Left lung (tissue), 4 donors: ENCODE measurements at regions not wholly inside any gene's neighbourhood (a gene's known extent, or its start where the extent isn't known, plus 50 kb on each side); places are given as distances from the start of the nearest gene placed in this dataset.

Source experiments
- ATAC-seq: fragments of 200-7000 bp; cut with Tn5 transposase; one replicate; pipeline ENCODE4 v1.9.1; 2020; ENCODE audit warnings: moderate library complexity
- DNase-seq, 4 donors: peaks; one replicate each; pipeline ENCODE4 v3.0.0-alpha.2; 2013 to 2020
- H3K27ac ChIP-seq, 2 donors: fragments of 200-600 bp; sonication (generic) in 1 of 2; one replicate each; pipeline versions ENCODE4 v1.5.0 to v1.8.0; 2020 to 2021
- H3K27me3 ChIP-seq, 2 donors: fragments of 200-600 bp; sonication (generic) in 1 of 2; one replicate each; pipeline versions ENCODE4 v1.5.0 to v1.8.0; 2020 to 2021
- H3K36me3 ChIP-seq, 2 donors: fragments of 200-600 bp; sonication (generic) in 1 of 2; one replicate each; pipeline versions ENCODE4 v1.5.0 to v1.8.0; 2020 to 2021
- H3K4me1 ChIP-seq, 2 donors: fragments of 200-600 bp; one replicate each; pipeline ENCODE4 v1.8.0; 2021
- H3K4me3 ChIP-seq, 2 donors: fragments of 200-600 bp; sonication (generic) in 1 of 2; one replicate each; pipeline versions ENCODE4 v1.5.0 to v1.8.0; 2020 to 2021; ENCODE audit warnings: mild to moderate bottlenecking in 1 of 2
- H3K9me3 ChIP-seq, 2 donors: fragments of 200-600 bp; sonication (generic) in 1 of 2; one replicate each; pipeline versions ENCODE4 v1.5.0 to v1.8.0; 2020 to 2021
- CTCF ChIP-seq, 2 donors: fragments of 200-600 bp; sonication (generic) in 1 of 2; IDR thresholded peaks; one replicate each; pipeline versions ENCODE4 v1.5.0 to v1.8.0; 2021; ENCODE audit warnings: antibody characterized with exemption in 2 of 2
- intact Hi-C, 2 donors: fragments of 100-400 bp; cut with DNase I; formaldehyde crosslinking; loops; one replicate each; pipeline versions ENCODE4 v1.11.2 to v1.14.2; 2022
- donor health status: DM: no; HTN: yes; CAD: no.
- donor health status: DM: no; HTN: no; CAD: no.

GRCh38 chr7:53272081-53272480, 236.6 kb downstream of the POM121L12 start:
- TF ChIP-seq CTCF (IDR thresholded peaks at IDR 0.05), result no peak
- Histone ChIP-seq H3K4me3 (no peak overlapping the region), H3K4me1 (no peaks in the 10 kb centered on the region), H3K9me3 (peaks cover 0 to 5% of the 10 kb centered on the region in 2 donors), H3K27ac (no peak overlapping the region), H3K36me3 (no peaks in the 10 kb centered on the region), H3K27me3 (no peaks in the 10 kb centered on the region)
- ATAC-seq (no peak), DNase-seq (no peak)
- intact Hi-C loops, result no loop called here

- ATAC-seq (no peak), DNase-seq (no peak)
- Histone ChIP-seq H3K9me3 (peaks cover 0 to 31% of the 10 kb centered on the region in 2 donors), H3K4me3 (no peak overlapping the region), H3K36me3 (no peaks in the 10 kb centered on the region), H3K4me1 (no peaks in the 10 kb centered on the region), H3K27me3 (no peaks in the 10 kb centered on the region), H3K27ac (no peak overlapping the region)
- intact Hi-C loops, result no loop called here
- no peak for TF ChIP-seq CTCF (IDR thresholded peaks at IDR 0.05)
Observed at GRCh38 chr7:53281312-53281711, 245.9 kb downstream of the POM121L12 start.

- intact Hi-C loops, result no loop called here
- no peak for TF ChIP-seq CTCF (IDR thresholded peaks at IDR 0.05)
- Histone ChIP-seq H3K4me3 (no peak overlapping the region), H3K36me3 (no peaks in the 10 kb centered on the region), H3K9me3 (peaks cover 0 to 21% of the 10 kb centered on the region in 2 donors), H3K27me3 (no peaks in the 10 kb centered on the region), H3K27ac (no peak overlapping the region), H3K4me1 (no peaks in the 10 kb centered on the region)
- no peak for DNase-seq
- ATAC-seq, result no peak
Observed at GRCh38 chr7:53292341-53292740, 256.9 kb downstream of the POM121L12 start.

GRCh38 chr7:53302496-53303246, 267.2 kb downstream of the POM121L12 start:
- DNase-seq (no peak), ATAC-seq (no peak)
- no peaks in the 10 kb centered on the region for H3K27me3 ChIP-seq
- H3K4me3 ChIP-seq, result no peak overlapping the region
- no peaks in the 10 kb centered on the region for H3K9me3 ChIP-seq
- no peak overlapping the region for H3K27ac ChIP-seq
- intact Hi-C loops, result no loop called here
- no peaks in the 10 kb centered on the region for H3K36me3 ChIP-seq
- H3K4me1 ChIP-seq, result no peaks in the 10 kb centered on the region
- no peak for TF ChIP-seq CTCF (IDR thresholded peaks at IDR 0.05)

GRCh38 chr7:53303781-53304180, 268.3 kb downstream of the POM121L12 start:
- Histone ChIP-seq H3K27ac (no peak overlapping the region), H3K36me3 (no peaks in the 10 kb centered on the region), H3K4me3 (no peak overlapping the region), H3K4me1 (no peaks in the 10 kb centered on the region), H3K9me3 (no peaks in the 10 kb centered on the region), H3K27me3 (no peaks in the 10 kb centered on the region)
- TF ChIP-seq CTCF (IDR thresholded peaks at IDR 0.05), result no peak
- DNase-seq (no peak), ATAC-seq (no peak)
- intact Hi-C loops, result no loop called here
